NCI-H446 treated with DMSO at 0.1 percent for 48 hours (cell line): ENCODE measurements at regions not wholly inside any gene's neighbourhood (a gene's known extent, or its start where the extent isn't known, plus 50 kb on each side); places are given as distances from the start of the nearest gene placed in this dataset.
"Not testable (repeated sequence)": the region's sequence is repeated elsewhere in the genome, so short reads cannot be mapped to it uniquely, and the experiment has no call there.

Experiments
- DNase-seq: peaks from one replicate; lab custom pipeline; 2025; lab: John Stamatoyannopoulos, UW

- DNase-seq, result no peak
These were observed 103.1 kb downstream of the VGLL3 start for GRCh38 chr3:86887876-86888275.

GRCh38 chr3:86880066-86880465 is 110.9 kb downstream of the VGLL3 start:
- no peak for DNase-seq

GRCh38 chr3:86876504-86877181 is 114.3 kb downstream of the VGLL3 start:
- not testable (repeated sequence) for DNase-seq

- not testable (repeated sequence) for DNase-seq
These were observed 116.2 kb downstream of the VGLL3 start for GRCh38 chr3:86874790-86875189.

GRCh38 chr3:86869566-86869965 is 121.4 kb downstream of the VGLL3 start:
- DNase-seq, result no peak

GRCh38 chr3:86867982-86868381 is 123.0 kb downstream of the VGLL3 start:
- no peak for DNase-seq

- DNase-seq, result no peak
These were observed 125.4 kb downstream of the VGLL3 start for GRCh38 chr3:86865506-86865905.

GRCh38 chr3:86856711-86857110 is 134.2 kb downstream of the VGLL3 start:
- no peak for DNase-seq

- no peak for DNase-seq
These were observed 141.0 kb downstream of the VGLL3 start for GRCh38 chr3:86849991-86850390.

GRCh38 chr3:86845726-86846125 is 145.2 kb downstream of the VGLL3 start:
- no peak for DNase-seq

GRCh38 chr3:86838927-86839326 is 152.0 kb downstream of the VGLL3 start:
- DNase-seq, result no peak

GRCh38 chr3:86837871-86838270 is 153.1 kb downstream of the VGLL3 start:
- DNase-seq, result no peak

GRCh38 chr3:86830566-86830965 is 160.4 kb downstream of the VGLL3 start:
- DNase-seq, result no peak

GRCh38 chr3:86828751-86829150 is 162.2 kb downstream of the VGLL3 start:
- no peak for DNase-seq

GRCh38 chr3:86827582-86827981 is 163.4 kb downstream of the VGLL3 start:
- not testable (repeated sequence) for DNase-seq

GRCh38 chr3:86826292-86826691 is 164.7 kb downstream of the VGLL3 start:
- DNase-seq, result no peak

- DNase-seq, result no peak
These were observed 175.1 kb downstream of the VGLL3 start for GRCh38 chr3:86815880-86816279.

- no peak for DNase-seq
These were observed 175.9 kb downstream of the VGLL3 start for GRCh38 chr3:86814918-86815655.

- DNase-seq, result no peak
These were observed 176.6 kb downstream of the VGLL3 start for GRCh38 chr3:86814321-86814720.

GRCh38 chr3:86801921-86802320 is 189.0 kb downstream of the VGLL3 start:
- no peak for DNase-seq

GRCh38 chr3:86801066-86801465 is 189.9 kb downstream of the VGLL3 start:
- DNase-seq, result no peak

GRCh38 chr3:86800116-86800515 is 190.8 kb downstream of the VGLL3 start:
- DNase-seq, result no peak

- no peak for DNase-seq
These were observed 193.0 kb downstream of the VGLL3 start for GRCh38 chr3:86797946-86798345.
